GM12873 (cell line): ENCODE measurements at regions not wholly inside any gene's neighbourhood (a gene's known extent, or its start where the extent isn't known, plus 50 kb on each side); places are given as distances from the start of the nearest gene placed in this dataset.

Experiments used
- CTCF ChIP-seq: IDR thresholded peaks from 2 replicates; pipeline ENCODE4 v1.5.1; 2012; ENCODE audit warnings: low read depth, mild to moderate bottlenecking, moderate library complexity, low read length, control low read depth; ENCODE audit not compliant: insufficient read depth; ENCODE audit errors: missing control alignments

- TF ChIP-seq CTCF: no peak
Measured at GRCh38 chr16:47778106-47778801, 317.1 kb downstream of the PHKB start.

GRCh38 chr16:47777220-47777619 is 316.1 kb downstream of the PHKB start:
- no peak for TF ChIP-seq CTCF

GRCh38 chr16:47774661-47775060 is 313.5 kb downstream of the PHKB start:
- no peak for TF ChIP-seq CTCF

GRCh38 chr16:47753659-47754058 is 292.5 kb downstream of the PHKB start:
- no peak for TF ChIP-seq CTCF
